MM.1S (cell line): ENCODE measurements at regions not wholly inside any gene's neighbourhood (a gene's known extent, or its start where the extent isn't known, plus 50 kb on each side); places are given as distances from the start of the nearest gene placed in this dataset.

ENCODE experiments used
- DNase-seq: peaks from one replicate; pipeline ENCODE4 v3.0.0-alpha.2; 2015
- H2AFZ ChIP-seq: fragments of 300-600 bp; sonication (generic); 2 replicates; pipeline ENCODE4 v1.6.0; 2016; ENCODE audit warnings: antibody characterized with exemption, low read length
- H3F3A ChIP-seq: fragments of 300-600 bp; sonication (generic); 2 replicates; pipeline ENCODE4 v1.6.1; 2016; ENCODE audit warnings: mild to moderate bottlenecking, antibody characterized with exemption, low read length, moderate library complexity, mixed read lengths; ENCODE audit not compliant: insufficient read depth
- H3K27ac ChIP-seq: fragments of 300-600 bp; sonication (generic); 2 replicates; pipeline ENCODE4 v1.5.1; 2016; ENCODE audit warnings: mild to moderate bottlenecking, low read length
- H3K27me3 ChIP-seq: fragments of 300-600 bp; sonication (generic); replicated peaks from 2 replicates; pipeline ENCODE4 v1.6.0; 2016; ENCODE audit warnings: low read length; ENCODE audit not compliant: insufficient read depth
- H3K36me3 ChIP-seq: fragments of 300-600 bp; sonication (generic); replicated peaks from 2 replicates; pipeline ENCODE4 v1.6.1; 2016; ENCODE audit warnings: mild to moderate bottlenecking, low read length, mixed read lengths; ENCODE audit not compliant: insufficient read depth
- H3K4me1 ChIP-seq: fragments of 300-600 bp; sonication (generic); 2 replicates; pipeline ENCODE4 v1.6.1; 2016; ENCODE audit warnings: low read length, mixed read lengths
- H3K4me2 ChIP-seq: fragments of 300-600 bp; sonication (generic); 2 replicates; pipeline ENCODE4 v1.6.0; 2016; ENCODE audit warnings: low read depth, low read length
- H3K4me3 ChIP-seq: fragments of 300-600 bp; sonication (generic); 2 replicates; pipeline ENCODE4 v1.5.1; 2016; ENCODE audit warnings: low read length, mixed read lengths
- H3K79me2 ChIP-seq: fragments of 300-600 bp; sonication (generic); 2 replicates; pipeline ENCODE4 v1.6.1; 2016; ENCODE audit warnings: mixed run types, low read length, mixed read lengths
- H3K9ac ChIP-seq: fragments of 300-600 bp; sonication (generic); 2 replicates; pipeline ENCODE4 v1.6.1; 2016; ENCODE audit warnings: low read length, mixed read lengths
- H3K9me2 ChIP-seq: fragments of 300-600 bp; sonication (generic); replicated peaks from 2 replicates; pipeline ENCODE4 v1.6.1; 2016; ENCODE audit warnings: mild to moderate bottlenecking, low read length, mixed read lengths; ENCODE audit not compliant: insufficient read depth
- H3K9me3 ChIP-seq: fragments of 300-600 bp; sonication (generic); replicated peaks from 2 replicates; pipeline ENCODE4 v1.6.1; 2016; ENCODE audit warnings: mild to moderate bottlenecking, low read length, mixed read lengths; ENCODE audit not compliant: insufficient read depth
- H4K20me1 ChIP-seq: fragments of 300-600 bp; sonication (generic); 2 replicates; pipeline ENCODE4 v1.6.1; 2016; ENCODE audit warnings: mild to moderate bottlenecking, low read length, moderate library complexity, mixed read lengths; ENCODE audit not compliant: insufficient read depth
- EZH2 ChIP-seq: fragments of 300-600 bp; sonication (generic); optimal IDR thresholded peaks from 2 replicates; pipeline ENCODE3; 2017; ENCODE audit warnings: low read depth, mild to moderate bottlenecking, antibody characterized with exemption, low read length, mixed read lengths
- EZH2phosphoT487 ChIP-seq: fragments of 300-600 bp; sonication (generic); IDR thresholded peaks from 2 replicates; pipeline ENCODE4 v1.6.1; 2018; ENCODE audit warnings: antibody characterized with exemption, low read length
- TF ChIP-seq, protein P1 (sequence below): fragments of 300-600 bp; sonication (generic); IDR thresholded peaks from 2 replicates; pipeline ENCODE4 v1.5.1; 2016; ENCODE audit warnings: antibody characterized with exemption, low read length, mixed read lengths

GRCh38 chr13:109669956-109670355 is 116.4 kb downstream of the IRS2 start:
- TF ChIP-seq EZH2 (no peak), EZH2phosphoT487 (no peak)
- TF ChIP-seq, protein P1, sequence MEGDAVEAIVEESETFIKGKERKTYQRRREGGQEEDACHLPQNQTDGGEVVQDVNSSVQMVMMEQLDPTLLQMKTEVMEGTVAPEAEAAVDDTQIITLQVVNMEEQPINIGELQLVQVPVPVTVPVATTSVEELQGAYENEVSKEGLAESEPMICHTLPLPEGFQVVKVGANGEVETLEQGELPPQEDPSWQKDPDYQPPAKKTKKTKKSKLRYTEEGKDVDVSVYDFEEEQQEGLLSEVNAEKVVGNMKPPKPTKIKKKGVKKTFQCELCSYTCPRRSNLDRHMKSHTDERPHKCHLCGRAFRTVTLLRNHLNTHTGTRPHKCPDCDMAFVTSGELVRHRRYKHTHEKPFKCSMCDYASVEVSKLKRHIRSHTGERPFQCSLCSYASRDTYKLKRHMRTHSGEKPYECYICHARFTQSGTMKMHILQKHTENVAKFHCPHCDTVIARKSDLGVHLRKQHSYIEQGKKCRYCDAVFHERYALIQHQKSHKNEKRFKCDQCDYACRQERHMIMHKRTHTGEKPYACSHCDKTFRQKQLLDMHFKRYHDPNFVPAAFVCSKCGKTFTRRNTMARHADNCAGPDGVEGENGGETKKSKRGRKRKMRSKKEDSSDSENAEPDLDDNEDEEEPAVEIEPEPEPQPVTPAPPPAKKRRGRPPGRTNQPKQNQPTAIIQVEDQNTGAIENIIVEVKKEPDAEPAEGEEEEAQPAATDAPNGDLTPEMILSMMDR, result no peak
- H3K9me2 ChIP-seq, result no peaks in the 10 kb centered on the region
- no peaks in the 10 kb centered on the region for H3K27me3 ChIP-seq
- no peak overlapping the region for H2AFZ ChIP-seq
- H4K20me1 ChIP-seq, result no peaks in the 10 kb centered on the region
- DNase-seq, result no peak
- H3K4me2 ChIP-seq, result no peak overlapping the region
- H3K9ac ChIP-seq, result no peak overlapping the region
- no peaks in the 10 kb centered on the region for H3K79me2 ChIP-seq
- H3K9me3 ChIP-seq, result no peaks in the 10 kb centered on the region
- no peaks in the 10 kb centered on the region for H3K36me3 ChIP-seq
- H3K4me1 ChIP-seq, result no peaks in the 10 kb centered on the region
- no peak overlapping the region for H3K4me3 ChIP-seq
- no peak overlapping the region for H3K27ac ChIP-seq
- H3F3A ChIP-seq, result no peaks in the 10 kb centered on the region

GRCh38 chr13:109669234-109669612 is 117.2 kb downstream of the IRS2 start:
- no peak overlapping the region for H3K4me3 ChIP-seq
- H3K4me2 ChIP-seq, result no peak overlapping the region
- H3K9me2 ChIP-seq, result no peaks in the 10 kb centered on the region
- H3F3A ChIP-seq, result no peaks in the 10 kb centered on the region
- no peak for DNase-seq
- no peaks in the 10 kb centered on the region for H3K27me3 ChIP-seq
- H4K20me1 ChIP-seq, result no peaks in the 10 kb centered on the region
- no peaks in the 10 kb centered on the region for H3K9me3 ChIP-seq
- no peaks in the 10 kb centered on the region for H3K36me3 ChIP-seq
- no peak overlapping the region for H2AFZ ChIP-seq
- H3K9ac ChIP-seq, result no peak overlapping the region
- TF ChIP-seq, protein P1, result no peak
- TF ChIP-seq EZH2 (no peak), EZH2phosphoT487 (no peak)
- H3K27ac ChIP-seq, result no peak overlapping the region
- H3K79me2 ChIP-seq, result no peaks in the 10 kb centered on the region
- no peaks in the 10 kb centered on the region for H3K4me1 ChIP-seq

DNA sequence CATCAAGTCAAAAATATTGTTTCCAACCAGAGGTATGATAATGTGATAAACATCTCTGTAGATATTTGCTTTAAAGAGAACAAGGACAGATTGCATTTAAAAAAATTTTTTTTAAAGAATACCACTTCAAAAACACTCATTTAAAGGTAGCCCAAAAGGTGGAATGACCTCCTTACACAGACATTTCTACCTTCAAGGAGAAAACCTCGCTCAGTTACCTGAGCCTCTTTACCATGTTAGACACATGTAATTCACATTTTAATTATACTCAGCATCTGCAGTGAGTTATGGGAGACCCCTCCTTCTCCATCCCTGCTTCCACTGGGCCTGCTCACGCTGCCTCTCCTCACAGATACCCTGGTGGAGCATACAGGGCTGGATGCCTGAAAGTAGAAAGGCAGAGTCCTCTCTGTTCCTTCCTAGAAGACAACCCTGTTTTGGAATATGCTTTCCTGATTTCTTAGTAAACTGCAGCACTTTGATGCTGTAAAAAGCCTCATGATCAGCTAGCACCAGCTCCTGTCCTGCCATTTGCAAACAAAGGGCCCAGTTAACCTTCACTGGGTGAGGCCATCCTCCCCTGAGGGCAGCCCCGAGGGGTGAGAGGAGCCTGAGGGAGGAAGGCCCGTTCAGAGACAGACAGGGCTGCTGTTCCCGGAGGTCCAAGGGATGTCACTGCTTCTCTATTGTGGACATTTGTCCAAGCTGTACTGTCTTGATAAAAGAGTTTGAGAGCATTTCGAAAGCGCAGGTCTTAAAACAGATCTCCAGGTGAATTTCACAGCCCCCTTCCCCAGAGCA is 117.8 kb downstream of the IRS2 start:
- DNase-seq, result no peak
- Histone ChIP-seq H3K9me2 (no peaks in the 10 kb centered on the region), H3F3A (no peaks in the 10 kb centered on the region), H3K4me1 (no peaks in the 10 kb centered on the region), H3K4me2 (no peak overlapping the region), H3K9ac (no peak overlapping the region), H3K4me3 (no peak overlapping the region), H3K27me3 (no peaks in the 10 kb centered on the region), H3K9me3 (no peaks in the 10 kb centered on the region), H3K36me3 (no peaks in the 10 kb centered on the region), H2AFZ (no peak overlapping the region), H3K79me2 (no peaks in the 10 kb centered on the region), H4K20me1 (no peaks in the 10 kb centered on the region), H3K27ac (no peak overlapping the region)
- TF ChIP-seq EZH2, result no peak
- TF ChIP-seq, protein P1, result no peak
- no peak for TF ChIP-seq EZH2phosphoT487
